ENCODE measurements at regions not wholly inside any gene's neighbourhood (a gene's known extent, or its start where the extent isn't known, plus 50 kb on each side); places are given as distances from the start of the nearest gene placed in this dataset.

- TF ChIP-seq SMAD1 (IDR thresholded peaks at IDR 0.05; ENCODE audit: low read depth, partially characterized antibody), result no peak
These were observed 93.1 kb upstream of the ITGA1 start (continued) for GRCh38 chr5:52694648-52695047.

- Histone ChIP-seq H3K4me1 (ENCODE audit: control insufficient read depth, insufficient read depth, low read length) (no peaks in the 10 kb centered on the region), H3K9me3 (replicated peaks; ENCODE audit: control insufficient read depth, insufficient read depth, low read length) (no peaks in the 10 kb centered on the region), H3K4me3 (no peak overlapping the region), H3K27me3 (replicated peaks in 1 of 2; ENCODE audit: control insufficient read depth in 2 of 2, insufficient read depth in 2 of 2, low read length in 1 of 2) (peaks cover 0 to 1% of the 10 kb centered on the region in 2 experiments; a peak in 1 of 4 replicates), H3K4me2 (ENCODE audit: control insufficient read depth, insufficient read depth) (no peak overlapping the region), H3K36me3 (ENCODE audit: control insufficient read depth in 2 of 2, insufficient read depth in 2 of 2, low read length in 1 of 2) (no peaks in the 10 kb centered on the region), H3K27ac (ENCODE audit: control insufficient read depth, insufficient read depth) (no peak overlapping the region), H3K79me2 (ENCODE audit: control insufficient read depth, insufficient read depth, low read length) (no peaks in the 10 kb centered on the region), H2AFZ (ENCODE audit: control insufficient read depth, low read depth, low read length) (no peak overlapping the region), H4K20me1 (ENCODE audit: control insufficient read depth, insufficient read depth) (no peaks in the 10 kb centered on the region), H3K9ac (ENCODE audit: control insufficient read depth, insufficient read depth, low read length) (no peak overlapping the region)
- in situ Hi-C loops (cut with MboI), result no loop called here
- intact Hi-C loops (cut with micrococcal nuclease; ENCODE audit: unreplicated experiment), result no loop called here
- DNase-seq (ENCODE audit: low read depth, low spot score), result no peak
- BruUV-seq (replicated peaks), result no TSS peak
- ATAC-seq, result no peak
- ChIA-PET POLR2A (no interaction called here), SMC1A (ENCODE audit: uncharacterized antibody, unreplicated experiment) (no interaction called here), RAD21 (ENCODE audit: unreplicated experiment) (no interaction called here), CTCF (no interaction called here)
- TF ChIP-seq, protein P1, sequence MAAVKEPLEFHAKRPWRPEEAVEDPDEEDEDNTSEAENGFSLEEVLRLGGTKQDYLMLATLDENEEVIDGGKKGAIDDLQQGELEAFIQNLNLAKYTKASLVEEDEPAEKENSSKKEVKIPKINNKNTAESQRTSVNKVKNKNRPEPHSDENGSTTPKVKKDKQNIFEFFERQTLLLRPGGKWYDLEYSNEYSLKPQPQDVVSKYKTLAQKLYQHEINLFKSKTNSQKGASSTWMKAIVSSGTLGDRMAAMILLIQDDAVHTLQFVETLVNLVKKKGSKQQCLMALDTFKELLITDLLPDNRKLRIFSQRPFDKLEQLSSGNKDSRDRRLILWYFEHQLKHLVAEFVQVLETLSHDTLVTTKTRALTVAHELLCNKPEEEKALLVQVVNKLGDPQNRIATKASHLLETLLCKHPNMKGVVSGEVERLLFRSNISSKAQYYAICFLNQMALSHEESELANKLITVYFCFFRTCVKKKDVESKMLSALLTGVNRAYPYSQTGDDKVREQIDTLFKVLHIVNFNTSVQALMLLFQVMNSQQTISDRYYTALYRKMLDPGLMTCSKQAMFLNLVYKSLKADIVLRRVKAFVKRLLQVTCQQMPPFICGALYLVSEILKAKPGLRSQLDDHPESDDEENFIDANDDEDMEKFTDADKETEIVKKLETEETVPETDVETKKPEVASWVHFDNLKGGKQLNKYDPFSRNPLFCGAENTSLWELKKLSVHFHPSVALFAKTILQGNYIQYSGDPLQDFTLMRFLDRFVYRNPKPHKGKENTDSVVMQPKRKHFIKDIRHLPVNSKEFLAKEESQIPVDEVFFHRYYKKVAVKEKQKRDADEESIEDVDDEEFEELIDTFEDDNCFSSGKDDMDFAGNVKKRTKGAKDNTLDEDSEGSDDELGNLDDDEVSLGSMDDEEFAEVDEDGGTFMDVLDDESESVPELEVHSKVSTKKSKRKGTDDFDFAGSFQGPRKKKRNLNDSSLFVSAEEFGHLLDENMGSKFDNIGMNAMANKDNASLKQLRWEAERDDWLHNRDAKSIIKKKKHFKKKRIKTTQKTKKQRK (IDR thresholded peaks at IDR 0.05; ENCODE audit: low read depth, low read length), result no peak
- no peak for TF ChIP-seq RAD51 (IDR thresholded peaks at IDR 0.05)
- TF ChIP-seq SREBF1 (IDR thresholded peaks at IDR 0.05; ENCODE audit: low read length), result no peak
- no peak for TF ChIP-seq BACH1 (IDR thresholded peaks at IDR 0.05; ENCODE audit: borderline replicate concordance)
- no peak for TF ChIP-seq IKZF2 (IDR thresholded peaks at IDR 0.05)
- no peak for TF ChIP-seq CBX5 (IDR thresholded peaks at IDR 0.05; ENCODE audit: low read depth)
- no peak for TF ChIP-seq RAD21 (IDR thresholded peaks at IDR 0.05; ENCODE audit: insufficient read depth, low read depth, low read length)
- no peak for FAIRE-seq
- 20% methylated on average over 2 of the region's 2 CpGs for WGBS (ENCODE audit: insufficient coverage, insufficient replicate concordance, low lambda C conversion rate, missing lambda C conversion rate)
These were observed 84.8 kb upstream of the ITGA1 start for GRCh38 chr5:52702877-52703276.
